K562 (cell line): ENCODE measurements at regions not wholly inside any gene's neighbourhood (a gene's known extent, or its start where the extent isn't known, plus 50 kb on each side); places are given as distances from the start of the nearest gene placed in this dataset.

Experiments used
- ATAC-seq: fragments of 200-7000 bp; cut with Tn5 transposase; 3 replicates; pipeline ENCODE4 v1.9.1; 2020; ENCODE audit warnings: moderate library complexity
- BruUV-seq: library from RNA; stranded (reverse); fragments of 400-500 nt; replicated peaks from 2 replicates; lab custom pipeline; 2021; lab: Mats Ljungman, UMichigan
- CTCF ChIA-PET: fragments of 300-600 bp; formaldehyde crosslinking; extraction: SDS; loops from one replicate; lab custom pipeline; 2021; ENCODE audit warnings: low intra/inter-chr PET ratio; lab: Yijun Ruan, JAX
- POLR2A ChIA-PET: fragments of 300-600, 350-650 bp; sonication (Branson Sonifier 250); formaldehyde crosslinking; extraction: SDS; loops from one replicate; lab custom pipeline; 2021; ENCODE audit warnings: antibody characterized with exemption, inconsistent platforms; lab: Yijun Ruan, JAX
- DNase-seq, 4 experiments: peaks; one replicate each; pipeline versions ENCODE4 v3.0.0 to v3.0.0-alpha.2; 2011 to 2018; ENCODE audit warnings: low spot score in 3 of 4, mixed read lengths in 3 of 4; ENCODE audit errors: extremely low read depth in 1 of 4
- FAIRE-seq: peaks from 2 replicates; lab custom pipeline; 2011; peaks lifted over from hg19 to GRCh38; lab: Jason Lieb, UNC
- H2AFZ ChIP-seq: 2 replicates; pipeline ENCODE4 v1.6.0; 2011; ENCODE audit warnings: low read depth, low read length, control low read depth, inconsistent platforms
- H3K27ac ChIP-seq: fragments of 200-600 bp; 3 replicates; pipeline ENCODE4 v1.8.0; 2011; ENCODE audit warnings: low read depth, mild to moderate bottlenecking, control low read depth, inconsistent platforms, low read length, moderate library complexity, mixed read lengths; ENCODE audit errors: extremely low read depth
- H3K27me3 ChIP-seq, 2 experiments: fragments of 300-600 bp in 1 of 2; 2 replicates in 1 of 2; 3 replicates in 1 of 2; pipeline versions ENCODE4 v1.6.0 to v1.8.0; 2011; ENCODE audit warnings: inconsistent platforms in 2 of 2, low read length in 2 of 2, mild to moderate bottlenecking in 1 of 2, mixed read lengths in 1 of 2, moderate library complexity in 1 of 2; ENCODE audit not compliant: control insufficient read depth in 2 of 2, insufficient read depth in 2 of 2
- H3K36me3 ChIP-seq: fragments of 300-600 bp; 3 replicates; pipeline ENCODE4 v1.8.0; 2011; ENCODE audit warnings: mild to moderate bottlenecking, low read length, inconsistent platforms; ENCODE audit not compliant: control insufficient read depth, insufficient read depth
- H3K4me1 ChIP-seq, 2 experiments: fragments of 200-600 bp in 1 of 2; replicated peaks in 1 of 2; 2 replicates in 1 of 2; 3 replicates in 1 of 2; pipeline versions ENCODE4 v1.5.1 to v1.8.0; 2011; ENCODE audit warnings: inconsistent platforms in 2 of 2, low read length in 2 of 2, mild to moderate bottlenecking in 1 of 2, mixed read lengths in 1 of 2, moderate library complexity in 1 of 2; ENCODE audit not compliant: control insufficient read depth in 2 of 2, insufficient read depth in 2 of 2
- H3K4me2 ChIP-seq: 2 replicates; pipeline ENCODE4 v1.6.1; 2011; ENCODE audit warnings: low read length, control low read depth, inconsistent platforms, mixed read lengths; ENCODE audit not compliant: insufficient read depth
- H3K4me3 ChIP-seq: fragments of 200-600 bp; sonication (generic), shearing (Covaris generic); 2 replicates; pipeline ENCODE4 v1.5.1; 2016; ENCODE audit warnings: control low read depth, inconsistent platforms
- H3K79me2 ChIP-seq: fragments of 200-600 bp; 3 replicates; pipeline ENCODE4 v1.8.0; 2011; ENCODE audit warnings: low read length, inconsistent platforms; ENCODE audit not compliant: control insufficient read depth, insufficient read depth
- H3K9ac ChIP-seq, 2 experiments: 2 replicates each; pipeline versions ENCODE4 v1.6.0 to v1.6.1; 2011; ENCODE audit warnings: low read depth in 2 of 2, low read length in 2 of 2, control low read depth in 1 of 2, inconsistent platforms in 1 of 2, mild to moderate bottlenecking in 1 of 2, mixed read lengths in 1 of 2; ENCODE audit not compliant: insufficient read depth in 1 of 2
- H3K9me1 ChIP-seq: one replicate; pipeline ENCODE4 v1.6.0; 2011; ENCODE audit warnings: inconsistent platforms, mild to moderate bottlenecking, low read length, moderate library complexity; ENCODE audit not compliant: control insufficient read depth, insufficient read depth
- H3K9me3 ChIP-seq: replicated peaks from 2 replicates; pipeline ENCODE4 v1.5.1; 2011; ENCODE audit warnings: low read depth, low read length, inconsistent platforms; ENCODE audit not compliant: control insufficient read depth, insufficient read depth
- H4K20me1 ChIP-seq: replicated peaks from 2 replicates; pipeline ENCODE4 v1.6.1; 2011; ENCODE audit warnings: low read length, inconsistent platforms, mixed read lengths; ENCODE audit not compliant: control insufficient read depth, insufficient read depth
- ARNT ChIP-seq, 2 experiments: fragments of 450-650 bp; IDR thresholded peaks; 2 replicates each; pipeline ENCODE4 v1.6.1; 2016; ENCODE audit warnings: mild to moderate bottlenecking in 1 of 2
- ATF7 ChIP-seq: fragments of 450-650 bp; IDR thresholded peaks from 2 replicates; pipeline ENCODE4 v1.7.1; 2014; ENCODE audit warnings: mild to moderate bottlenecking, moderate library complexity
- EZH2 ChIP-seq: IDR thresholded peaks from 2 replicates; pipeline ENCODE4 v1.6.1; 2012; ENCODE audit warnings: low read depth, mild to moderate bottlenecking, inconsistent platforms, low read length, borderline replicate concordance
- FOXM1 ChIP-seq, 2 experiments: fragments of 450-650 bp in 1 of 2; sonication (generic) in 1 of 2; formaldehyde crosslinking in 1 of 2; IDR thresholded peaks; 2 replicates each; pipeline versions ENCODE4 v1.6.1 to v1.9.0; 2017 to 2022; ENCODE audit warnings: low read depth in 2 of 2, mild to moderate bottlenecking in 2 of 2, missing genetic modification reagents in 1 of 2, moderate library complexity in 1 of 2
- HEY1 ChIP-seq: fragments of 250-450 bp; sonication (Bioruptor Pico); IDR thresholded peaks from 2 replicates; pipeline ENCODE4 v1.5.0; 2020; ENCODE audit warnings: mild to moderate bottlenecking, moderate library complexity, borderline replicate concordance
- NR0B1 ChIP-seq: fragments of 450-650 bp; IDR thresholded peaks from one replicate; pipeline ENCODE4 v1.6.1; 2018; ENCODE audit warnings: mild to moderate bottlenecking, moderate library complexity; ENCODE audit not compliant: partially characterized antibody
- PTTG1 ChIP-seq: fragments of 450-650 bp; IDR thresholded peaks from 2 replicates; pipeline ENCODE4 v1.6.1; 2016; ENCODE audit warnings: low read depth, mild to moderate bottlenecking, missing genetic modification characterization, missing compliant biosample characterization
- RAD21 ChIP-seq, 2 experiments: fragments of 250-450 bp in 1 of 2; fragments of 450-650 bp in 1 of 2; sonication (Bioruptor Pico) in 1 of 2; formaldehyde crosslinking in 1 of 2; IDR thresholded peaks in 1 of 2; conservative IDR thresholded peaks in 1 of 2; 2 replicates each; pipeline versions ENCODE4 v1.4.0 to v1.8.0; 2020 to 2022; ENCODE audit warnings: mild to moderate bottlenecking in 2 of 2, moderate library complexity in 1 of 2
- TCFL5 ChIP-seq: fragments of 250-450 bp; sonication (Bioruptor Pico); conservative IDR thresholded peaks from 2 replicates; pipeline ENCODE4 v1.6.1; 2021; ENCODE audit warnings: mild to moderate bottlenecking, moderate library complexity, matching md5 sums
- U2AF1 ChIP-seq: fragments of 200-400 bp; formaldehyde crosslinking; optimal IDR thresholded peaks from 2 replicates; pipeline ENCODE3; 2017; ENCODE audit warnings: mild to moderate bottlenecking, low read depth, low read length, moderate library complexity
- ZNF407 ChIP-seq: fragments of 450-650 bp; IDR thresholded peaks from 2 replicates; pipeline ENCODE4 v1.6.1; 2016; ENCODE audit warnings: low read depth
- ZNF449 ChIP-seq: fragments of 250-450 bp; sonication (Bioruptor Pico); IDR thresholded peaks from 2 replicates; pipeline ENCODE4 v1.8.0; 2022; ENCODE audit warnings: moderate library complexity, mild to moderate bottlenecking, inconsistent platforms
- ZNF707 ChIP-seq: fragments of 250-450 bp; sonication (Bioruptor Pico); conservative IDR thresholded peaks from 2 replicates; pipeline ENCODE4 v1.8.0; 2022; ENCODE audit warnings: inconsistent platforms, mild to moderate bottlenecking, moderate library complexity
- in situ Hi-C: fragments of 300-500 bp; cut with MboI; formaldehyde crosslinking; loops from 4 replicates; pipeline ENCODE4 v1.15.0; 2018; ENCODE audit warnings: inconsistent platforms, mixed read lengths
- intact Hi-C: fragments of 100-400 bp; cut with micrococcal nuclease; formaldehyde crosslinking; loops from 2 replicates; pipeline ENCODE4 v1.14.2; 2022

GRCh38 chr2:226079196-226079595 lies 679.7 kb downstream of the NYAP2 start:
- ChIA-PET CTCF (no interaction called here), POLR2A (no interaction called here)
- Histone ChIP-seq H4K20me1 (no peaks in the 10 kb centered on the region), H3K4me2 (no peak overlapping the region), H3K9me3 (no peaks in the 10 kb centered on the region), H3K9ac (no peak overlapping the region), H3K4me1 (no peaks in the 10 kb centered on the region), H3K9me1 (no peaks in the 10 kb centered on the region), H3K4me3 (no peak overlapping the region), H3K27me3 (no peaks in the 10 kb centered on the region), H3K27ac (no peak overlapping the region), H2AFZ (no peak overlapping the region), H3K36me3 (no peaks in the 10 kb centered on the region), H3K79me2 (no peaks in the 10 kb centered on the region)
- ATAC-seq, result no peak
- DNase-seq, result no peak
- no TSS peak for BruUV-seq
- no peak for TF ChIP-seq FOXM1 (IDR thresholded peaks at IDR 0.05; ENCODE audit: low read depth)
- no peak for TF ChIP-seq FOXM1 (CRISPR knock-in tag; IDR thresholded peaks at IDR 0.05; ENCODE audit: low read depth)
- TF ChIP-seq TCFL5 (CRISPR knock-in tag), result no peak
- no peak for TF ChIP-seq ZNF707 (CRISPR knock-in tag)
- no peak for TF ChIP-seq U2AF1
- no peak for TF ChIP-seq ARNT (IDR thresholded peaks at IDR 0.05)
- TF ChIP-seq HEY1 (CRISPR knock-in tag), result no peak
- no peak for TF ChIP-seq ZNF407
- TF ChIP-seq ZNF449, result no peak
- TF ChIP-seq PTTG1, result no peak
- no peak for TF ChIP-seq EZH2
- no peak for TF ChIP-seq RAD21 (CRISPR knock-in tag; conservative IDR thresholded peaks at IDR 0.05 in 1 of 2, IDR thresholded peaks at IDR 0.05 in 1 of 2)
- TF ChIP-seq NR0B1, result no peak
- TF ChIP-seq ATF7, result no peak
- in situ Hi-C loops (no loop called here), intact Hi-C loops (no loop called here)
- no peak for FAIRE-seq
